ENCODE measurements at regions not wholly inside any gene's neighbourhood (a gene's known extent, or its start where the extent isn't known, plus 50 kb on each side); places are given as distances from the start of the nearest gene placed in this dataset.

- DNase-seq (ENCODE audit: low read depth) (no peak), FAIRE-seq (no peak)
- Mint-ChIP-seq H3K4me3 (ENCODE audit: unreplicated experiment) (no peak overlapping the region), H3K9me3 (ENCODE audit: unreplicated experiment) (peaks cover 6% of the 10 kb centered on the region), H3K4me1 (ENCODE audit: low read depth, unreplicated experiment) (peaks cover 13% of the 10 kb centered on the region), H3K36me3 (ENCODE audit: low read depth, unreplicated experiment) (no peaks in the 10 kb centered on the region), H3K27me3 (ENCODE audit: low read depth, unreplicated experiment) (peaks cover 15% of the 10 kb centered on the region), H3K27ac (ENCODE audit: unreplicated experiment) (no peak overlapping the region)
- H3K9me3 ChIP-seq (ENCODE audit: insufficient read depth, low read depth, low read length): no peaks in the 10 kb centered on the region
- H3K27ac ChIP-seq (ENCODE audit: low read depth, low read length): no peak overlapping the region
- H3K27me3 ChIP-seq (ENCODE audit: insufficient read depth, low read length): no peaks in the 10 kb centered on the region
- H3K9ac ChIP-seq (ENCODE audit: low read length): no peak overlapping the region
- H4K20me1 ChIP-seq (ENCODE audit: insufficient read depth, low read length): no peaks in the 10 kb centered on the region
- no peaks in the 10 kb centered on the region for H3K79me2 ChIP-seq (ENCODE audit: insufficient read depth, low read length)
- H2AFZ ChIP-seq (ENCODE audit: low read depth, low read length): no peak overlapping the region
- TF ChIP-seq CTCF (IDR thresholded peaks at IDR 0.05; ENCODE audit: insufficient read depth, low read depth, low read length): no peak
- no peak for TF ChIP-seq EZH2 (IDR thresholded peaks at IDR 0.05; ENCODE audit: insufficient read depth, low read length)
- no peaks in the 10 kb centered on the region for H3K36me3 ChIP-seq (ENCODE audit: insufficient read depth, low read length)
- no peak overlapping the region for H3K4me3 ChIP-seq (ENCODE audit: insufficient read depth, low read depth, low read length)
- no peak overlapping the region for H3K4me2 ChIP-seq (ENCODE audit: low read length)
- H3K4me1 ChIP-seq (ENCODE audit: insufficient read depth, low read length): peaks cover 3% of the 10 kb centered on the region
Observed at GRCh38 chr15:72968531-72968922, 83.7 kb upstream of the NEO1 start.

- Histone ChIP-seq H3K9me3 (ENCODE audit: insufficient read depth, low read depth, low read length) (no peaks in the 10 kb centered on the region), H4K20me1 (ENCODE audit: insufficient read depth, low read length) (no peaks in the 10 kb centered on the region), H3K27ac (ENCODE audit: low read depth, low read length) (no peak overlapping the region), H3K4me2 (ENCODE audit: low read length) (no peak overlapping the region), H3K9ac (ENCODE audit: low read length) (no peak overlapping the region), H3K4me3 (ENCODE audit: insufficient read depth, low read depth, low read length) (no peak overlapping the region), H3K36me3 (ENCODE audit: insufficient read depth, low read length) (no peaks in the 10 kb centered on the region), H3K27me3 (ENCODE audit: insufficient read depth, low read length) (no peaks in the 10 kb centered on the region), H3K79me2 (ENCODE audit: insufficient read depth, low read length) (no peaks in the 10 kb centered on the region), H2AFZ (ENCODE audit: low read depth, low read length) (no peak overlapping the region), H3K4me1 (ENCODE audit: insufficient read depth, low read length) (peaks cover 3% of the 10 kb centered on the region)
- Mint-ChIP-seq H3K4me1 (ENCODE audit: low read depth, unreplicated experiment) (peaks cover 13% of the 10 kb centered on the region), H3K4me3 (ENCODE audit: unreplicated experiment) (no peak overlapping the region), H3K9me3 (ENCODE audit: unreplicated experiment) (peaks cover 8% of the 10 kb centered on the region), H3K27me3 (ENCODE audit: low read depth, unreplicated experiment) (peaks cover 14% of the 10 kb centered on the region), H3K27ac (ENCODE audit: unreplicated experiment) (no peak overlapping the region), H3K36me3 (ENCODE audit: low read depth, unreplicated experiment) (no peaks in the 10 kb centered on the region)
- TF ChIP-seq EZH2 (IDR thresholded peaks at IDR 0.05; ENCODE audit: insufficient read depth, low read length) (no peak), CTCF (IDR thresholded peaks at IDR 0.05; ENCODE audit: insufficient read depth, low read depth, low read length) (no peak)
- no peak for FAIRE-seq
- no peak for DNase-seq (ENCODE audit: low read depth)
Observed at GRCh38 chr15:72967811-72968530, 84.3 kb upstream of the NEO1 start.

- H3K4me1 ChIP-seq (ENCODE audit: insufficient read depth, low read length): peaks cover 3% of the 10 kb centered on the region
- no peak overlapping the region for H3K4me3 Mint-ChIP-seq (ENCODE audit: unreplicated experiment)
- H3K27me3 Mint-ChIP-seq (ENCODE audit: low read depth, unreplicated experiment): peaks cover 13% of the 10 kb centered on the region
- no peak overlapping the region for H3K9ac ChIP-seq (ENCODE audit: low read length)
- peaks cover 13% of the 10 kb centered on the region for H3K4me1 Mint-ChIP-seq (ENCODE audit: low read depth, unreplicated experiment)
- H3K9me3 Mint-ChIP-seq (ENCODE audit: unreplicated experiment): peaks cover 13% of the 10 kb centered on the region
- H4K20me1 ChIP-seq (ENCODE audit: insufficient read depth, low read length): no peaks in the 10 kb centered on the region
- no peak overlapping the region for H3K27ac Mint-ChIP-seq (ENCODE audit: unreplicated experiment)
- DNase-seq (ENCODE audit: low read depth) (no peak), FAIRE-seq (no peak)
- H3K36me3 Mint-ChIP-seq (ENCODE audit: low read depth, unreplicated experiment): no peaks in the 10 kb centered on the region
- H3K79me2 ChIP-seq (ENCODE audit: insufficient read depth, low read length): no peaks in the 10 kb centered on the region
- no peaks in the 10 kb centered on the region for H3K36me3 ChIP-seq (ENCODE audit: insufficient read depth, low read length)
- H2AFZ ChIP-seq (ENCODE audit: low read depth, low read length): no peak overlapping the region
- no peaks in the 10 kb centered on the region for H3K27me3 ChIP-seq (ENCODE audit: insufficient read depth, low read length)
- H3K9me3 ChIP-seq (ENCODE audit: insufficient read depth, low read depth, low read length): no peaks in the 10 kb centered on the region
- H3K27ac ChIP-seq (ENCODE audit: low read depth, low read length): no peak overlapping the region
- H3K4me3 ChIP-seq (ENCODE audit: insufficient read depth, low read depth, low read length): no peak overlapping the region
- TF ChIP-seq CTCF (IDR thresholded peaks at IDR 0.05; ENCODE audit: insufficient read depth, low read depth, low read length): no peak
- no peak for TF ChIP-seq EZH2 (IDR thresholded peaks at IDR 0.05; ENCODE audit: insufficient read depth, low read length)
- H3K4me2 ChIP-seq (ENCODE audit: low read length): no peak overlapping the region
Observed at GRCh38 chr15:72967397-72967796, 84.9 kb upstream of the NEO1 start.
